Neuronal stem cell (in vitro differentiated cells): ENCODE measurements at regions not wholly inside any gene's neighbourhood (a gene's known extent, or its start where the extent isn't known, plus 50 kb on each side); places are given as distances from the start of the nearest gene placed in this dataset.

Source experiments
- DNase-seq: peaks from one replicate; pipeline ENCODE4 v3.0.0-alpha.2; 2013; ENCODE audit warnings: low spot score
- H2AFZ ChIP-seq: one replicate; pipeline ENCODE4 v1.6.1; 2013; ENCODE audit warnings: mild to moderate bottlenecking, low read length, inconsistent platforms
- H2AK5ac ChIP-seq: 2 replicates; pipeline ENCODE4 v1.6.1; 2013; ENCODE audit warnings: low read depth, mild to moderate bottlenecking, inconsistent platforms, low read length, moderate library complexity, mixed read lengths
- H2BK120ac ChIP-seq: 2 replicates; pipeline ENCODE4 v1.6.1; 2013; ENCODE audit warnings: low read depth, mild to moderate bottlenecking, inconsistent platforms, low read length, moderate library complexity, mixed read lengths
- H2BK12ac ChIP-seq: one replicate; pipeline ENCODE4 v1.6.1; 2013; ENCODE audit warnings: low read length, inconsistent platforms
- H2BK15ac ChIP-seq: 2 replicates; pipeline ENCODE4 v1.6.1; 2013; ENCODE audit warnings: mild to moderate bottlenecking, low read length, inconsistent platforms, mixed read lengths
- H2BK5ac ChIP-seq: one replicate; pipeline ENCODE4 v1.6.1; 2013; ENCODE audit warnings: inconsistent platforms, mild to moderate bottlenecking, low read length, moderate library complexity
- H3K14ac ChIP-seq: one replicate; pipeline ENCODE4 v1.6.1; 2013; ENCODE audit warnings: low read length, inconsistent platforms
- H3K18ac ChIP-seq: 2 replicates; pipeline ENCODE4 v1.6.1; 2013; ENCODE audit warnings: low read length, inconsistent platforms
- H3K23ac ChIP-seq: 2 replicates; pipeline ENCODE4 v1.6.1; 2013; ENCODE audit warnings: low read depth, mild to moderate bottlenecking, mixed read lengths, low read length, inconsistent platforms; ENCODE audit not compliant: poor library complexity
- H3K27ac ChIP-seq: replicated peaks from 3 replicates; pipeline ENCODE4 v1.5.1; 2013; ENCODE audit warnings: low read length, inconsistent platforms
- H3K27me3 ChIP-seq, 3 experiments: 2 replicates each; pipeline ENCODE4 v1.6.1; 2013; ENCODE audit warnings: low read length in 3 of 3, mild to moderate bottlenecking in 2 of 3, inconsistent platforms in 1 of 3, low read depth in 1 of 3, mixed read lengths in 1 of 3, moderate library complexity in 1 of 3; ENCODE audit not compliant: control insufficient read depth in 3 of 3, insufficient read depth in 3 of 3
- H3K36me3 ChIP-seq, 2 donors: replicated peaks in 1 of 2; 2 replicates each; pipeline ENCODE4 v1.6.1; 2013; ENCODE audit warnings: low read length in 2 of 2; ENCODE audit not compliant: control insufficient read depth in 2 of 2, insufficient read depth in 2 of 2
- H3K4ac ChIP-seq: 2 replicates; pipeline ENCODE4 v1.6.1; 2013; ENCODE audit warnings: inconsistent platforms, mild to moderate bottlenecking, low read length, moderate library complexity
- H3K4me1 ChIP-seq, 2 donors: 1 replicate in 1 of 2; 2 replicates in 1 of 2; pipeline ENCODE4 v1.6.1; 2013; ENCODE audit warnings: low read length in 2 of 2, low read depth in 1 of 2; ENCODE audit not compliant: control insufficient read depth in 2 of 2, insufficient read depth in 1 of 2
- H3K4me2 ChIP-seq: one replicate; pipeline ENCODE4 v1.6.1; 2013; ENCODE audit warnings: mild to moderate bottlenecking, low read length, inconsistent platforms; ENCODE audit not compliant: insufficient read depth, poor library complexity, severe bottlenecking
- H3K4me3 ChIP-seq, 2 donors: 2 replicates each; pipeline ENCODE4 v1.5.1; 2013; ENCODE audit warnings: low read length in 2 of 2, mild to moderate bottlenecking in 2 of 2, inconsistent platforms in 1 of 2, moderate library complexity in 1 of 2
- H3K79me1 ChIP-seq: one replicate; pipeline ENCODE4 v1.6.1; 2013; ENCODE audit warnings: low read depth, mild to moderate bottlenecking, inconsistent platforms, low read length, moderate library complexity
- H3K9ac ChIP-seq: one replicate; pipeline ENCODE4 v1.6.1; 2013; ENCODE audit warnings: mild to moderate bottlenecking, low read depth, low read length, inconsistent platforms; ENCODE audit not compliant: poor library complexity
- H3K9me3 ChIP-seq, 2 donors: replicated peaks in 1 of 2; 2 replicates each; pipeline versions ENCODE3 to v1.6.1; 2013; ENCODE audit warnings: low read length in 2 of 2, mild to moderate bottlenecking in 2 of 2, inconsistent platforms in 1 of 2, low read depth in 1 of 2, mixed read lengths in 1 of 2, moderate library complexity in 1 of 2; ENCODE audit not compliant: control insufficient read depth in 2 of 2, insufficient read depth in 1 of 2
- H4K8ac ChIP-seq: one replicate; pipeline ENCODE4 v1.6.1; 2013; ENCODE audit warnings: low read depth, mild to moderate bottlenecking, inconsistent platforms, low read length, moderate library complexity
- H4K91ac ChIP-seq: one replicate; pipeline ENCODE4 v1.6.1; 2013; ENCODE audit warnings: low read length, low read depth, mild to moderate bottlenecking, inconsistent platforms; ENCODE audit not compliant: poor library complexity
- WGBS, 2 donors: extraction: QIAGEN DNeasy Blood & Tissue Kit; methylation state at CpG; one replicate each; pipeline ENCODE4 v1.1.7; 2013; ENCODE audit warnings: missing lambda C conversion rate in 2 of 2, mixed read lengths in 1 of 2; ENCODE audit not compliant: insufficient read length in 2 of 2, insufficient replicate concordance in 1 of 2; ENCODE audit errors: extremely low coverage in 2 of 2; 5-methylcytosine and 5-hydroxymethylcytosine counted together

- no peak overlapping the region for H3K4me3 ChIP-seq
- no peak overlapping the region for H3K4ac ChIP-seq
- WGBS, 2 donors: no CpG with 5 or more reads among the region's 3 CpGs
- no peak overlapping the region for H4K91ac ChIP-seq
- DNase-seq: no peak
- H2BK12ac ChIP-seq: no peak overlapping the region
- no peak overlapping the region for H3K9ac ChIP-seq
- H2AFZ ChIP-seq: no peak overlapping the region
- H2BK15ac ChIP-seq: no peak overlapping the region
- no peaks in the 10 kb centered on the region for H3K9me3 ChIP-seq
- no peaks in the 10 kb centered on the region for H3K4me1 ChIP-seq
- H3K27me3 ChIP-seq: no peaks in the 10 kb centered on the region
- no peak overlapping the region for H3K18ac ChIP-seq
- no peaks in the 10 kb centered on the region for H3K36me3 ChIP-seq
- no peak overlapping the region for H3K14ac ChIP-seq
- H2BK5ac ChIP-seq: no peak overlapping the region
- no peaks in the 10 kb centered on the region for H3K79me1 ChIP-seq
- no peak overlapping the region for H3K4me2 ChIP-seq
- no peak overlapping the region for H2AK5ac ChIP-seq
- H2BK120ac ChIP-seq: no peak overlapping the region
- no peak overlapping the region for H4K8ac ChIP-seq
- no peak overlapping the region for H3K27ac ChIP-seq
- H3K23ac ChIP-seq: no peak overlapping the region
Observed at GRCh38 chr3:175969456-175969855, 1110.3 kb downstream of the NAALADL2 start.

- no peak overlapping the region for H3K18ac ChIP-seq
- no peak overlapping the region for H4K8ac ChIP-seq
- no peak overlapping the region for H3K14ac ChIP-seq
- DNase-seq: no peak
- H3K4ac ChIP-seq: no peak overlapping the region
- no peak overlapping the region for H2AFZ ChIP-seq
- H3K23ac ChIP-seq: no peak overlapping the region
- no peak overlapping the region for H3K9ac ChIP-seq
- peaks cover 0 to 2% of the 10 kb centered on the region in 2 donors for H3K9me3 ChIP-seq
- WGBS, 2 donors: no CpG with 5 or more reads among the region's 1 CpG
- no peak overlapping the region for H3K4me3 ChIP-seq
- H2BK15ac ChIP-seq: no peak overlapping the region
- H3K27ac ChIP-seq: no peak overlapping the region
- H2BK5ac ChIP-seq: no peak overlapping the region
- no peak overlapping the region for H4K91ac ChIP-seq
- no peaks in the 10 kb centered on the region for H3K27me3 ChIP-seq
- no peak overlapping the region for H3K4me2 ChIP-seq
- H2AK5ac ChIP-seq: no peak overlapping the region
- H2BK120ac ChIP-seq: no peak overlapping the region
- no peaks in the 10 kb centered on the region for H3K4me1 ChIP-seq
- no peak overlapping the region for H2BK12ac ChIP-seq
- peaks cover 0 to 2% of the 10 kb centered on the region in 2 donors for H3K36me3 ChIP-seq
- H3K79me1 ChIP-seq: no peaks in the 10 kb centered on the region
Observed at GRCh38 chr3:175965036-175965435, 1105.9 kb downstream of the NAALADL2 start.

- Histone ChIP-seq H3K27ac (no peak overlapping the region), H2AK5ac (no peak overlapping the region), H4K8ac (no peak overlapping the region), H3K9ac (no peak overlapping the region), H3K4me3 (no peak overlapping the region), H2BK15ac (no peak overlapping the region), H3K9me3 (no peaks in the 10 kb centered on the region), H2BK120ac (no peak overlapping the region), H2BK12ac (no peak overlapping the region), H4K91ac (no peak overlapping the region), H3K4ac (no peak overlapping the region), H2AFZ (no peak overlapping the region), H3K4me2 (no peak overlapping the region), H2BK5ac (no peak overlapping the region), H3K23ac (no peak overlapping the region), H3K27me3 (no peaks in the 10 kb centered on the region), H3K36me3 (no peaks in the 10 kb centered on the region), H3K14ac (no peak overlapping the region), H3K18ac (no peak overlapping the region), H3K4me1 (no peaks in the 10 kb centered on the region), H3K79me1 (no peaks in the 10 kb centered on the region)
- no peak for DNase-seq
- no CpG with 5 or more reads among the region's 1 CpG for WGBS, 2 donors
Observed at GRCh38 chr3:175957427-175957826, 1098.3 kb downstream of the NAALADL2 start.

GRCh38 chr3:175956964-175957363, 1097.8 kb downstream of the NAALADL2 start:
- Histone ChIP-seq H2BK120ac (no peak overlapping the region), H4K8ac (no peak overlapping the region), H3K27ac (no peak overlapping the region), H4K91ac (no peak overlapping the region), H3K14ac (no peak overlapping the region), H3K23ac (no peak overlapping the region), H3K27me3 (no peaks in the 10 kb centered on the region), H3K9me3 (no peaks in the 10 kb centered on the region), H3K9ac (no peak overlapping the region), H3K4me1 (no peaks in the 10 kb centered on the region), H2BK12ac (no peak overlapping the region), H3K4me2 (no peak overlapping the region), H2BK15ac (no peak overlapping the region), H3K4me3 (no peak overlapping the region), H2AFZ (no peak overlapping the region), H3K36me3 (no peaks in the 10 kb centered on the region), H2BK5ac (no peak overlapping the region), H3K18ac (no peak overlapping the region), H3K4ac (no peak overlapping the region), H2AK5ac (no peak overlapping the region), H3K79me1 (no peaks in the 10 kb centered on the region)
- no CpG with 5 or more reads among the region's 3 CpGs for WGBS, 2 donors
- DNase-seq: no peak
